ENCODE measurements at regions not wholly inside any gene's neighbourhood (a gene's known extent, or its start where the extent isn't known, plus 50 kb on each side); places are given as distances from the start of the nearest gene placed in this dataset.

- Mint-ChIP-seq H3K27ac (no peak overlapping the region), H3K27me3 (ENCODE audit: low read depth) (no peaks in the 10 kb centered on the region), H3K36me3 (peaks cover 8% of the 10 kb centered on the region), H3K4me1 (no peaks in the 10 kb centered on the region), H3K9me3 (peaks cover 37% of the 10 kb centered on the region), H3K4me3 (no peak overlapping the region)
- no peak for DNase-seq (ENCODE audit: low spot score in 2 of 2, unreplicated experiment in 2 of 2)
- TF ChIP-seq, protein P1, sequence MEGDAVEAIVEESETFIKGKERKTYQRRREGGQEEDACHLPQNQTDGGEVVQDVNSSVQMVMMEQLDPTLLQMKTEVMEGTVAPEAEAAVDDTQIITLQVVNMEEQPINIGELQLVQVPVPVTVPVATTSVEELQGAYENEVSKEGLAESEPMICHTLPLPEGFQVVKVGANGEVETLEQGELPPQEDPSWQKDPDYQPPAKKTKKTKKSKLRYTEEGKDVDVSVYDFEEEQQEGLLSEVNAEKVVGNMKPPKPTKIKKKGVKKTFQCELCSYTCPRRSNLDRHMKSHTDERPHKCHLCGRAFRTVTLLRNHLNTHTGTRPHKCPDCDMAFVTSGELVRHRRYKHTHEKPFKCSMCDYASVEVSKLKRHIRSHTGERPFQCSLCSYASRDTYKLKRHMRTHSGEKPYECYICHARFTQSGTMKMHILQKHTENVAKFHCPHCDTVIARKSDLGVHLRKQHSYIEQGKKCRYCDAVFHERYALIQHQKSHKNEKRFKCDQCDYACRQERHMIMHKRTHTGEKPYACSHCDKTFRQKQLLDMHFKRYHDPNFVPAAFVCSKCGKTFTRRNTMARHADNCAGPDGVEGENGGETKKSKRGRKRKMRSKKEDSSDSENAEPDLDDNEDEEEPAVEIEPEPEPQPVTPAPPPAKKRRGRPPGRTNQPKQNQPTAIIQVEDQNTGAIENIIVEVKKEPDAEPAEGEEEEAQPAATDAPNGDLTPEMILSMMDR (IDR thresholded peaks at IDR 0.05; ENCODE audit: unreplicated experiment): no peak
These were observed 926.4 kb downstream of the IPMK start for GRCh38 chr10:57341294-57341693.

DNA sequence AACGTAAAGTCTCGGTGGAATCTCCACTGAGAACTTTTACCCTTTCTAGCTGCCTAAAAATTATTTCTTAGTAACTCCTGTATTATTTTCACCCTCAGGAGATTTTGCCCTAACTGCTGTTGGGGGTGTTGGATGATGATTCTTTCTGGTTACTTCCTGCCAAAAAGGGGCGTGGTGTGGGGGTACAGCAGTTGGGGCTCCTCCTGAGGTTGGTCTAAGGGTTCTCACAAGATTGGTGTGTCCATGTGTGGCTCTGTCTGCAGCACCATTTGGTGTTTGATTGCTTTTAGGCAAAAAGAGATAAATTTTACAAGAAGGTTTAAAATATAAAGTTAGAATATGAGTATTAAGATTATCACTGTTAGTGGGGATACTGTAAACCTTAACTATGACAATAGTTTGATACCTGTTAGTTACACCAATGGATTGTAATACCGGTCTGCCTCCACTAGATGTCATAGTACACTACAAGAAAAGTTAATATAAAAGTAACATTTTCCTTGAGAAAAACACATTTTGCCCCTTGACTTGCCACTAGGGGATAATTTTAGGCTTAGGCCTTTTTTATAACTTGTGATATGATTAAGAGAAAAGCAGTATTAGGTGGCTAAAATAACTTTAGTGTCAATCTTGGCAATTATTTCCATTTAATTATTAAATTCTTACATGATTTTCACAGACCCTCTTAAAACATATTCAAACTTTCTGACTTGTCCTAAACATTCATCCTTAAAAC, 928.7 kb downstream of the IPMK start:
- no peak for DNase-seq (ENCODE audit: low spot score in 2 of 2, unreplicated experiment in 2 of 2)
- Mint-ChIP-seq H3K27me3 (ENCODE audit: low read depth) (no peaks in the 10 kb centered on the region), H3K9me3 (peaks cover 17% of the 10 kb centered on the region), H3K4me1 (no peaks in the 10 kb centered on the region), H3K36me3 (peaks cover 1% of the 10 kb centered on the region), H3K27ac (no peak overlapping the region), H3K4me3 (no peak overlapping the region)
- TF ChIP-seq, protein P1 (IDR thresholded peaks at IDR 0.05; ENCODE audit: unreplicated experiment): peak; percentile 92

GRCh38 chr10:57336865-57337264, 930.8 kb downstream of the IPMK start:
- no peaks in the 10 kb centered on the region for H3K9me3 Mint-ChIP-seq
- H3K27me3 Mint-ChIP-seq (ENCODE audit: low read depth): no peaks in the 10 kb centered on the region
- no peak overlapping the region for H3K27ac Mint-ChIP-seq
- H3K4me3 Mint-ChIP-seq: no peak overlapping the region
- H3K4me1 Mint-ChIP-seq: no peaks in the 10 kb centered on the region
- TF ChIP-seq, protein P1 (IDR thresholded peaks at IDR 0.05; ENCODE audit: unreplicated experiment): no peak
- no peak for DNase-seq (ENCODE audit: low spot score in 2 of 2, unreplicated experiment in 2 of 2)
- peaks cover 1% of the 10 kb centered on the region for H3K36me3 Mint-ChIP-seq

DNA sequence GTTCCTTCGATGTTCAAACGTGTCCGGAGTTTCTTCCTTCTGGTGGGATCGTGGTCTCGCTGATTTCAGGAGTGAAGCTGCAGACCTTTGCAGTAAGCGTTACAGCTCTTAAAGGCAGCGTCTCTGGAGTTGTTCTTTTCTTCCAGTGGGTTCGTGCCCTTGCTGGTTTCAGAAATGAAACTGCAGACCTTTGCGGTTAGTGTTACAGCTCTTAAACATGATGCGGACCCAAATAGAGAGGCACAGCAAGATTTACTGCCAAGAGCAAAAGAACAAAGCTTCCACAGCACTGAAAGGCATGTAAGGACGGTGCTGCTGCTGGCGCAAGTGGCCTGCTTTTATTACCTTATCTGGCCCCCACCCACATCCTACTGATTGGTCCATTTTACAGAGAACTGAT, 931.4 kb downstream of the IPMK start:
- Mint-ChIP-seq H3K4me1 (no peaks in the 10 kb centered on the region), H3K4me3 (no peak overlapping the region), H3K36me3 (no peaks in the 10 kb centered on the region), H3K9me3 (no peaks in the 10 kb centered on the region), H3K27me3 (ENCODE audit: low read depth) (no peaks in the 10 kb centered on the region), H3K27ac (no peak overlapping the region)
- no peak for DNase-seq (ENCODE audit: low spot score in 2 of 2, unreplicated experiment in 2 of 2)
- TF ChIP-seq, protein P1 (IDR thresholded peaks at IDR 0.05; ENCODE audit: unreplicated experiment): no peak

- TF ChIP-seq, protein P1 (IDR thresholded peaks at IDR 0.05; ENCODE audit: unreplicated experiment): no peak
- Mint-ChIP-seq H3K4me1 (no peaks in the 10 kb centered on the region), H3K36me3 (no peaks in the 10 kb centered on the region), H3K27ac (no peak overlapping the region), H3K9me3 (no peaks in the 10 kb centered on the region), H3K4me3 (no peak overlapping the region), H3K27me3 (ENCODE audit: low read depth) (no peaks in the 10 kb centered on the region)
- DNase-seq (ENCODE audit: low spot score in 2 of 2, unreplicated experiment in 2 of 2): no peak
These were observed 933.2 kb downstream of the IPMK start for GRCh38 chr10:57334523-57334922.
